ENCODE measurements at regions not wholly inside any gene's neighbourhood (a gene's known extent, or its start where the extent isn't known, plus 50 kb on each side); places are given as distances from the start of the nearest gene placed in this dataset.

GRCh38 chr15:87618203-87618725 lies 638.3 kb downstream of the NTRK3 start:
- no peak for TF ChIP-seq CTCF (conservative IDR thresholded peaks at IDR 0.05; ENCODE audit: low read depth, low read length)
- TF ChIP-seq EZH2 (IDR thresholded peaks at IDR 0.05; ENCODE audit: borderline replicate concordance, low read depth, low read length, poor library complexity, severe bottlenecking) = no peak

All from A673 (cell line).